Activated CD4-positive, alpha-beta T cell treated with anti-CD3 and anti-CD28 coated beads, Interleukin-2, amount 50 U/mL, for 4 hours (primary cell): ENCODE measurements at regions not wholly inside any gene's neighbourhood (a gene's known extent, or its start where the extent isn't known, plus 50 kb on each side); places are given as distances from the start of the nearest gene placed in this dataset.

ENCODE experiments used
- DNase-seq, 2 experiments: peaks; one replicate each; pipeline ENCODE4 v3.0.0-alpha.2; 2020

DNA sequence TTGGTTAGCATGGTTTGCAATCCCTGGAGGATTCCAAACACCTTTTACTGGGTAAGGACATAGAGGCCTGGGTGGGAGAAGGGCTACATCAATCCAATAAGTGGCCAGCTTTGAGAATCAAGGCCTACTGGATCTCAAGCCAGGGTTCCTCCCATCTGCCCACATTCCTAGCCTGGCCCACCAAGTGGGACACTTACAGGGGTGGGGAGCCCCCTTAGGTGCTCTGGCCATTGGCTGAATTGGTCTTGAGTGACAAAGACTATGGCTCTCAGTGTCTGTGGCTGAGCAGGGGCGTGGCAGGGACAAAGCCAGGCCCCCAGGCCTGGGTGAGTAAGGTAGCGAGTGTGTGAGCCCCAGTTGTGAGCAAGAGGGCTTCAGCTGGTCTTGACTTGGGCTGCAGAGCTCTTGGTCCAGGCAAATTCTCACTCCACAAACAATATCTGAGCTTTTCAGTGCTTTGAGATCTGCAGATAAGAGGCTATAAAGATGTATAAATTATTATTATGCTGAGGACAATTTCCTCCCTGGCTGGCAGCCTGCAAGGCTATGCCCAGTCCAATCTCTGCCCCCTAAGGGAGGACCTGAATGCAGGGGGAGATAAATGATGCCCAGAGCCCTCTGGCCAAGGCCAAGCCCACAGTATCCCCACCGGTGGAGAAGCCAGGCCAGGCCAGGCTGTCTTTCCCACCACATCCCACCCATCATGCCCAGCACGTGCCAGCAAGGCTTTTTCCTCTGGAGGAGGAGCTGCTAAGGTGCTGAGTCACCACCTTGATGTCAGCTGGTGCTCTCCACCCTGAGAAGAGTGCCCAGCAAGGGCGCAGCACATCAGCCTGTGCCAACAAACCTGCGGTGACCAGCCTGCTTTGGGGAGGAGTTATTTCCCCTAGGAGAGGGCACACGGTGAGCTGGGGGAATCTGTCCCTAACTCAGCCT is 80.7 kb upstream of the DUSP5 start:
- DNase-seq = no peak

DNA sequence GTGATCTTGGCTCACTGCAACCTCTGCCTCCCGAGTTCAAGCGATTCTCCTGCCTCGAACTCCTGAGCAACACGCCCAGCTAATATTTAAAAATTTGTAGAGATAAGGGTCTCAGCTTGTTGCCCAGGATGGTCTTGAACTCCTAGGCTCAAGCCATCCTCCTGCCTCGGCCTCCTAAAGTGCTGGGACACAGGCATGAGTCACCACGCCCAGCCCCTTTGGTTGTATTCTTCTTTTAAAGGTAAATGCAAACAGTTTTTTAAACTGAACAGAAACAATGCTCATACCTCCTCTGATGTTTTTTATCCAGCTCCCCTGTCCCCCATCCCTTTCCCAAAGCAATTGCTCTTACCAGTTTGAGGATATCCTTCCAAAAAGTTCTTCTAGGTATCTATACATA is 79.5 kb upstream of the DUSP5 start:
- DNase-seq = no peak

DNA sequence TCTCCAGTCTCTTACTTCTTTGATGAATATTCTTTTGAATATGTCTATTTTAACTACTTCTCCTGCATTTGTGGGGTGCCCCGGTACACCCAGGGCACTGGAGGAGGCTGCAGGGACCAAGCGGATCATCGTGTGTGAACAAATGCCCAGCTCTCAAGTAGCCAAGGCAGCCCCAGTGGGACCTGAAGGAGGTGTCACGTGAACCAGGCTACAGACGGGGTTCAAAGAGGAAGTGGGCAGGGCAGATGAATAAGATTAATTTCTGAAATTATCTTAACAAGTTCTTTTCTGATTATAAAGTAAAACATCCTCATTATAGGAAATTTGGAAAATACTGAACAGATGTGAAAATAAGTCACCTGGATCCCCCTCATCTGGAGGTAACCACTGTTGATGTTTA is 78.4 kb upstream of the DUSP5 start:
- DNase-seq = no peak

- no peak for DNase-seq
These were observed 77.1 kb upstream of the DUSP5 start for GRCh38 chr10:110420401-110421193.

DNA sequence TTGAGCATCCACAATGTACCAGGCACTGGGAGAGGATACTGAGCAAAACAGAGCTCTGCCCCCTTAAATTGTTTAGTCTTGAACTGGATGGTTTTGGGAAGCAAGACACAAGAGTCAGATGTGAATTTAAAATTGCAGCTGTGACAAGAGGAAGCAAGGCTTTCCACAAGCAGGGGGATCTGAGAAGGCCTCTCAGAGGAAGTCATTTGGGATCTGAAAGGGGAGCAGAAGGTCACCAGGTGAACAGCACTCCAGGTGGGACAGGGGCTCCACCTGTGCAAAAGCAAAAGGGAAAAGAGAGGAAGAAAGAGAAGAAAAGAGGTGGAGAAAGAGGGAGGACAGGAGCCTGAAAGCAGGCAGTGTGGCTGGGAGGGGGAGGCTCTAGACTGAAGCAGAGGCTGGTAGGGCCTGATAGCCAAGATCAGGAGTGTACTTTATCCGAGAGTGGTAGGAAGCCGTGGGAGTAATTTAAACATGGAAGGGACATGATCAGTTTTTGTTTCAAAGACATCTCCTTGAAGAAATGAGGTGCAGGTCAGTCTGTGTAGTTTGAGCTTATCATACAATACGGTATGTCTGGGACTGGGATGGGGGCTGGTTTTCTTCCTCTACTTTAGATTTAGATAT is 76.1 kb upstream of the DUSP5 start:
- no peak for DNase-seq

DNA sequence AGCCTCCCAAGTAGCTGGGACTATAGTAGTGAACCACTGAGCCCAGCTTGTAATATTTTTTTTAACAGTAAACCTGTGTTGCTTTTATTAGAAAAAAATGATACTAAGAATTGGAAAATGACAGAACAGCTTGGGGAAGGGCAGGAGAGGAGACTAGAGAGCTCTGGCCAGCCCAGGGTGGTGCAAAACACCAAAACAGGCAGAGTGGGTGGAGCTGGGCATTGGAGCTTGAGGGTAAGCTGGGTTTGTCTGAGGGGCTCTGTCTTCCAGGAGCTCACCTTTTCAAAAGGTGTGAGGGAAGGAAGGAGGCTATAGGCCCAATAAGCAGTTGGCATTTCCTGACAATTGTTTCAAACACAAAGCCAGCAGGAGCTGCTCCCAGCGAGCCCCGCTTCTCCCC is 75.2 kb upstream of the DUSP5 start:
- no peak for DNase-seq

- DNase-seq = no peak
These were observed 74.1 kb upstream of the DUSP5 start for GRCh38 chr10:110423650-110424049.

- peak; percentile 26 to 40 for DNase-seq
These were observed 71.9 kb upstream of the DUSP5 start for GRCh38 chr10:110425684-110426293.

GRCh38 chr10:110426294-110427181 is 71.2 kb upstream of the DUSP5 start:
- DNase-seq = no peak

DNA sequence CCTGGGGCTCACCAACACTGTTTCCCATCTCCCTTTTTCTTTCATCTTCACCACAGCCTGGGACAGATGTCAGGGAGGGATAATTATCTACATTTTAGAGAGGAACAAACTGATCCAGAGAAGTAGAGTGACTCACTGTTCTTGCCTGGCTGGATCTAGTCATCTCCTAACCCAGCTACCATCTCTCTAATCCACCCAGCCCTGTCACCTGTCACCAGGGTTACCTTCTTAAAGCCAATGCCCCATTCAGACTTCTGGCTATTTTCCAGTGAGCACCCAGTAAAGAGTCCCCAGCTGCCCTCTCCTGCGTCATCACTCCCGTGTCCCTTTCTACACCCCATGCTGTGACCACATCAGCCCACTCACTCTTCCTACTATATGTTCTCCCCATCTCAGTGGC is 68.4 kb upstream of the DUSP5 start:
- DNase-seq = no peak

DNA sequence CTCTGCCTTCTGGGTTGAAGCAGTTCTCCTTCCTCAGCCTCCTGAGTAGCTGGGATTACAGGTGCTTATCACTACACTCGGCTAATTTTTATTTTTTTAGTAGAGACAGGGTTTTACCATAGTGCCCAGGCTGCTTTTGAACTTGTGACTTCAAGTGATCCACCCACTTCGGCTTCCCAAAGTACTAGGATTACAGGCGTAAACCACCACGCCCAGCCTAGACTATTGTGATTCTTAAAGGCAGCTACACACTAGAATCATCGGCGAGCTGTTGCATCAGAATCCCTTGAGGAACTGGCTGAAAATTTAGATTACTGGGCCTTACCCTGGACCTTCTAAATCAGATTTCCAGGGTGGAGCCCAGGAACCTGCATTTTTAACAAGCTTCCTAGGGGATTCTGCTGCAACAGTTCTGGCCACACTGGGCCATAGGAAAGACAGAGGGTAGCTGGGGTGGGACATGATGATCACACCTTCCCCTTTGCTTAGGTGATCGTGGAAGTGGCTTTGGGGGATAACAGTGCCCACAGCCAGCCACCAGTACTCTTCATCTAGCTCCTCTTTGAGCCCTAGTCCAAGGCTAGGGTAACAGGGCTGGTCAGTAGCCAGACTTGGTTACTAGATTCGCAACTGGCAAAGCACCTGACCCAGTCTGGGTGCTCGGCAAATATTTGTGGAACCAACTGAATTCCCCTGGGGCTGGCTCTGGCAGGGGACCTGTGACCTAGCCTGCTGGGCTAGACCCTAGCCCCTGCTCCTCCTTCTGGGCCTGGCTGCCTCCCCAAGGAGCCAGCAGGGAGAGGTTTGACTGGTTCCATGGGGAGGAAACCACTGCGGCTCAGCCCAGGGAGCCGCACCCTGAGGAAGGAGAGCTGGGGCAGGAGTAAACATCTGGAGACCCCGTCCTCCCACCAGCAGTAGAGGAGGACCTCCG is 67.1 kb upstream of the DUSP5 start:
- no peak for DNase-seq

DNA sequence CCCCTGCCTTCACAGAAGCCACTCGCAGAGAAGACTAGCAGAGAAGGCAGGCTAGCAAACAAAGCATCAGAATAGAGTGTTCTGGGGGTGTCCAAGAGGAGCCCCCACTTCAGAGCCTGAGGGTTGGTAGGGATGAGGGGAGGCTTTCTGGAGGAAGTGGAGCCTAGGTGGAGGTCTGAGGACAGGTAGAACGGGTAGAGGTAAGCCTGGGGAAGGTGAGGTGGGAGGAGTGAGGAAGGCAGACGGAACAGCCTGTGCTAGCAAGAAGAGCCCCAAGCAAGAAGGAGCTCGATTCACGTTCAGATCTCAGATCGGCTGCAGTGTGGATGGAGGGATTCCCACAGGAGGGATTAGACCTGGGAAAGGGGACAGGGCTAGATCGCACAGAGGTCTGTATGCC is 66.0 kb upstream of the DUSP5 start:
- no peak for DNase-seq

- DNase-seq = no peak
These were observed 65.6 kb upstream of the DUSP5 start for GRCh38 chr10:110432084-110432483.

DNA sequence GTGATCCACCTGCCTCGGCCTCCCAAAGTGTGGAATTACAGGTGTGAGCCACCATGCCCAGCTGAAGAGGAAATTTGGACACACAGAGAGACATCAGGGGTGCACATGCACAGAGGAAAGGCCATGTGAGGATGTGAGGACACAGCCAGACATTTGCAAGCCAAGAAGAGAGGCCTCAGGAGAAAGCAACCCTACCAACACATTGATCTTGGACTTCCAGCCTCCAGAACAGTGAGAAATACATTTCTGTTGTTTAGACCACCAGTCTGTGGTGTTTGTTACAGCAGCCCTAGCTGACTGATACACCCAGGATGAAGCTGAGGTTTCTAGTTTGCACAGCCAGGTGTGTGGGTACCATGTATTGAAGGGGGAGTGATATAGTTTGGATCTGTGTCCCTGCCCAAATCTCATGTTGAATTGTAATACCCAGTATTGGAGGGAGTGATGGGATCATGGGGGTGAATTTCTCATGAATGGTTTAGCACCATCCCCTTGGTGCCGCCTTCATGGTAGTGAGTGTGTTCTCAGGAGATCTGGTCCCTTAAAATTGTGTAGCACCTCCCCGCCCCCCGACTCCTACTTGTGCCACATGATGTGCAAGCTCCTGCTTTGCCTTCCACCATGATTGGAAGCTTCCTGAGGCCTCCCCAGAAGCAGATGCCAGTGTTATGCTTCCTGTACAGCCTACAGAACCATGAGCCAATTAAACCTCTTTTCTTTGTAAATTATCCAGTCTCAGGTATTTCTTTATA is 64.7 kb upstream of the DUSP5 start:
- DNase-seq = no peak

DNA sequence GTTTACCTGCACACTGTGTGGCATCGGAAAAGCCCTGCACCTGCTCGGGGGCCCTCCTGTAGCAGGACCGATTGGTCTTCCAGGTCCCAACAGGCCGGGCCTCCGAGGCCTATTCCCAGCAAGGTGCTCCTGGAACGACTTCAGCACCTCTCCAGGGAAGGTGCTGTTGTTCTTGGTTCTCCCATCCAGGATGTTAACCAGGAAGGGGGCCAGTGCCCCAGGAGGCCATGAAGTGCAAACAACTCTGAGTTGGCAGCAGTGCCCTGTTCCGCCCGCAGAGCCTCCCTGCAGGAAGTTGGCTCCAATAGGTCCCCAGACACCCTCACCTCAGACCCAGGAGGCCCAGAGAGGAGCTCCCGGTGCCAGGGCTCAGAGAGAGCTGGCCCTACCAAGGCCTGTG is 64.0 kb upstream of the DUSP5 start:
- DNase-seq = no peak

- DNase-seq = no peak
These were observed 63.1 kb upstream of the DUSP5 start for GRCh38 chr10:110434489-110435096.

DNA sequence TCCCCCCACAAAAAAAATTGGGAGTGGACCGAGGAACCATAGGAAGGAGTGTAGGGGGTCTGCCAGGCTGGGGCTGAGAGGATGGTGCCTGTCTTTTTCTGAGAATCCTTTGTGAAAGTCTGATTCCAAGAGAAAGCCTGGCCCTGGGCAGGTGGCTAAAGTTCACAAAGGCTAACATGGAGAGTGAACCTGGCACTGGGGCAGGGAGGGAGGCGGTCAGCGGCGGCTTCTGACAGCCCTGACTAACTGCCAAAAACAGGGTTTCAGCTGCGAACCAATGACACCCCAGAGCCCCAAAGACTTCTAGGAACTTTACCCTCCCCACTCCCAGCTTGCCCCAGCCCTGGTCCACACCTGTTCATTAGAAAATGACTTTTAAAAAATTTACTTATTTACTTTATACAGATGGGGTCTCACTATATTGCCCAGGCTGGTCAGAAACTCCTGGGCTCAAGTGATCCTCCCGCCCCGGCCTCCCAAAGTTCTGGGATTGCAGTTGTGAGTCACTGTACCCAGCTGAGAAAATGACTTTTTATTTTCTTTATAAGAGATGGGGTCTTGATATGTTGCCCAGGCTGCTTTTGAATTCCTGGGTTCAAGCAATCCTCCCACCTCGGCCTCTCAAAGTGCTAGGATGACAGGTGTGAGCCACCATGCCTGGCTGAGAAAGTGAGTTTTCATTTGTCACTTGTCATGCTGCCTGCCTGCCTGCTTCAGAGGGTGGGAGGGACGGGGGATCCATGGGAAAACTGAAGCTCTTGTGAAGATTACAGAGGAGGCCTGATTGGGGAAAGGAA is 61.0 kb upstream of the DUSP5 start:
- DNase-seq = no peak

DNA sequence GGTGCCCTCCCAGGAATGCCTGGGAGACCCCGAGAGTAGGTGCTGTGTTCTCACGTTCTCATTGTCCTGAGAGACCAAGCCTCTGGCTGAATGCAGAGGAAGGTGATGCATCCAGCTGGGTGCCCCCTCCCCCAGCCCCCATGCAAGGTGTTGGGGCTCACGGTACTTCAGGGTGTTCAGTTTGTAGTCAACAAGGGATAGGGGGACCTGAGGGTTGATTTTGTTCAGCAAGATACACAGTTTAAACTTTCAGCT is 60.4 kb upstream of the DUSP5 start:
- DNase-seq = no peak

- DNase-seq = no peak
These were observed 59.9 kb upstream of the DUSP5 start for GRCh38 chr10:110437761-110438341.
